B cell (primary cell): ENCODE measurements at regions not wholly inside any gene's neighbourhood (a gene's known extent, or its start where the extent isn't known, plus 50 kb on each side); places are given as distances from the start of the nearest gene placed in this dataset.

Experiments
- ATAC-seq: fragments of 200-7000 bp; cut with Tn5 transposase; one replicate; pipeline ENCODE4 v1.10.0; 2021; ENCODE audit warnings: low read depth, mild to moderate bottlenecking, moderate number of reproducible peaks, moderate library complexity
- CTCF ChIA-PET: fragments of 350-600 bp; sonication (Branson Sonifier 250); formaldehyde crosslinking; loops from one replicate; lab custom pipeline; 2021; ENCODE audit warnings: antibody characterized with exemption, inconsistent platforms; lab: Charles Lee
- POLR2A ChIA-PET: fragments of 350-600 bp; sonication (Branson Sonifier 250); formaldehyde crosslinking; loops from one replicate; lab custom pipeline; 2021; ENCODE audit warnings: antibody characterized with exemption; lab: Charles Lee
- DNase-seq: peaks from one replicate; pipeline ENCODE4 v3.0.0; 2013
- H2AFZ ChIP-seq: 2 replicates; pipeline ENCODE4 v1.6.1; 2012; ENCODE audit warnings: mild to moderate bottlenecking, low read depth, low read length; ENCODE audit not compliant: insufficient read depth, poor library complexity, severe bottlenecking
- H3K27ac ChIP-seq, 2 donors: 1 replicate in 1 of 2; 2 replicates in 1 of 2; pipeline ENCODE4 v1.5.1; 2012 to 2013; ENCODE audit warnings: low read length in 2 of 2, mild to moderate bottlenecking in 2 of 2, moderate library complexity in 1 of 2
- H3K27me3 ChIP-seq, 4 experiments: fragments of 200-600 bp in 1 of 4; sonication (generic) in 1 of 4; replicated peaks in 1 of 4; 1 replicate in 2 of 4; 2 replicates in 2 of 4; pipeline versions ENCODE4 v1.6.1 to v1.7.0; 2013 to 2016; ENCODE audit warnings: low read length in 3 of 4, mild to moderate bottlenecking in 2 of 4, mixed read lengths in 1 of 4, moderate library complexity in 1 of 4; ENCODE audit not compliant: insufficient read depth in 4 of 4, control insufficient read depth in 3 of 4; ENCODE audit errors: control extremely low read depth in 1 of 4
- H3K36me3 ChIP-seq, 2 experiments: replicated peaks in 1 of 2; 1 replicate in 1 of 2; 2 replicates in 1 of 2; pipeline versions ENCODE4 v1.6.1 to v1.7.1; 2013; ENCODE audit warnings: low read length in 1 of 2; ENCODE audit not compliant: insufficient read depth in 2 of 2, control insufficient read depth in 1 of 2; ENCODE audit errors: control extremely low read depth in 1 of 2, extremely low read depth in 1 of 2
- H3K4me1 ChIP-seq, 2 donors: fragments of 200-600 bp in 1 of 2; sonication (generic) in 1 of 2; 1 replicate in 1 of 2; 2 replicates in 1 of 2; pipeline versions ENCODE4 v1.5.1 to v1.6.1; 2013 to 2017; ENCODE audit warnings: low read length in 2 of 2; ENCODE audit not compliant: control insufficient read depth in 2 of 2, insufficient read depth in 2 of 2
- H3K4me2 ChIP-seq: replicated peaks from 2 replicates; pipeline ENCODE3; 2012; ENCODE audit warnings: mild to moderate bottlenecking, low read depth, low read length; ENCODE audit not compliant: poor library complexity, severe bottlenecking
- H3K4me3 ChIP-seq, 5 experiments: fragments of 200-600 bp in 1 of 5; sonication (generic) in 1 of 5; 1 replicate in 3 of 5; 2 replicates in 2 of 5; pipeline versions ENCODE4 v1.5.1 to v1.7.0; 2011 to 2016; ENCODE audit warnings: low read length in 4 of 5, mild to moderate bottlenecking in 4 of 5, low read depth in 2 of 5, control low read depth in 1 of 5, moderate library complexity in 1 of 5; ENCODE audit not compliant: insufficient read depth in 1 of 5; ENCODE audit errors: control extremely low read depth in 1 of 5, extremely low read depth in 1 of 5
- H3K79me2 ChIP-seq: fragments of 200-600 bp; sonication (generic); one replicate; pipeline ENCODE4 v1.6.0; 2016; ENCODE audit warnings: low read length; ENCODE audit not compliant: control insufficient read depth, insufficient read depth
- H3K9ac ChIP-seq: fragments of 200-600 bp; sonication (generic); 2 replicates; pipeline ENCODE4 v1.6.1; 2017; ENCODE audit warnings: mild to moderate bottlenecking, low read length, moderate library complexity
- H3K9me3 ChIP-seq, 3 donors: one replicate each; pipeline versions ENCODE4 v1.6.1 to v1.7.1; 2013; ENCODE audit warnings: low read length in 2 of 3; ENCODE audit not compliant: control insufficient read depth in 2 of 3, insufficient read depth in 1 of 3; ENCODE audit errors: control extremely low read depth in 1 of 3
- H4K20me1 ChIP-seq: 2 replicates; pipeline ENCODE4 v1.6.0; 2012; ENCODE audit warnings: mild to moderate bottlenecking, low read length; ENCODE audit not compliant: insufficient read depth, control insufficient read depth, poor library complexity, severe bottlenecking
- H3K27ac Mint-ChIP-seq: one replicate; pipeline ENCODE4 v1.8.0; 2021; ENCODE audit warnings: mixed read lengths
- H3K27me3 Mint-ChIP-seq: one replicate; pipeline ENCODE4 v1.8.0; 2021; ENCODE audit warnings: mixed read lengths
- H3K4me1 Mint-ChIP-seq: one replicate; pipeline ENCODE4 v1.8.0; 2021; ENCODE audit warnings: mixed read lengths
- H3K4me3 Mint-ChIP-seq: one replicate; pipeline ENCODE4 v1.8.0; 2021; ENCODE audit warnings: mixed read lengths
- H3K9me3 Mint-ChIP-seq: one replicate; pipeline ENCODE4 v1.8.0; 2022; ENCODE audit warnings: mixed read lengths; ENCODE audit not compliant: insufficient read depth
- CTCF ChIP-seq: fragments of 200-600 bp; IDR thresholded peaks from one replicate; pipeline ENCODE4 v1.8.0; 2022; ENCODE audit warnings: antibody characterized with exemption, mild to moderate bottlenecking
- EZH2 ChIP-seq: IDR thresholded peaks from 2 replicates; pipeline ENCODE4 v1.6.1; 2012; ENCODE audit warnings: borderline replicate concordance, low read depth, mild to moderate bottlenecking, moderate library complexity, low read length; ENCODE audit not compliant: insufficient read depth, poor library complexity, severe bottlenecking
- WGBS: methylation state at CpG from one replicate; pipeline ENCODE4 v1.1.5; 2013; ENCODE audit warnings: missing lambda C conversion rate; ENCODE audit not compliant: insufficient coverage; 5-methylcytosine and 5-hydroxymethylcytosine counted together
- intact Hi-C: fragments of 100-400 bp; cut with micrococcal nuclease; formaldehyde crosslinking; loops from one replicate; pipeline ENCODE4 v1.10.0; 2022

- no peaks in the 10 kb centered on the region for H3K4me1 ChIP-seq
- TF ChIP-seq EZH2 (no peak), CTCF (no peak)
- no peak overlapping the region for H3K27ac ChIP-seq
- ATAC-seq (no peak), DNase-seq (no peak)
- H3K9me3 Mint-ChIP-seq: peaks cover 2% of the 10 kb centered on the region
- ChIA-PET POLR2A (no interaction called here), CTCF (no interaction called here)
- H3K27ac Mint-ChIP-seq: no peak overlapping the region
- H3K4me3 ChIP-seq: no peak overlapping the region
- intact Hi-C loops: no loop called here
- peaks cover 7% of the 10 kb centered on the region for H3K27me3 Mint-ChIP-seq
- H2AFZ ChIP-seq: no peak overlapping the region
- no peaks in the 10 kb centered on the region for H4K20me1 ChIP-seq
- WGBS: 82% methylated on average over 30 of the region's 30 CpGs
- H3K4me1 Mint-ChIP-seq: no peaks in the 10 kb centered on the region
- H3K79me2 ChIP-seq: no peaks in the 10 kb centered on the region
- H3K36me3 ChIP-seq: no peaks in the 10 kb centered on the region
- peaks cover 0 to 5% (median 0%) of the 10 kb centered on the region in 3 donors for H3K9me3 ChIP-seq
- H3K4me3 Mint-ChIP-seq: no peak overlapping the region
- no peak overlapping the region for H3K4me2 ChIP-seq
- H3K27me3 ChIP-seq: no peaks in the 10 kb centered on the region
- H3K9ac ChIP-seq: no peak overlapping the region
Measured at GRCh38 chr16:86669937-86670749, 91.8 kb downstream of the FOXL1 start.

DNA sequence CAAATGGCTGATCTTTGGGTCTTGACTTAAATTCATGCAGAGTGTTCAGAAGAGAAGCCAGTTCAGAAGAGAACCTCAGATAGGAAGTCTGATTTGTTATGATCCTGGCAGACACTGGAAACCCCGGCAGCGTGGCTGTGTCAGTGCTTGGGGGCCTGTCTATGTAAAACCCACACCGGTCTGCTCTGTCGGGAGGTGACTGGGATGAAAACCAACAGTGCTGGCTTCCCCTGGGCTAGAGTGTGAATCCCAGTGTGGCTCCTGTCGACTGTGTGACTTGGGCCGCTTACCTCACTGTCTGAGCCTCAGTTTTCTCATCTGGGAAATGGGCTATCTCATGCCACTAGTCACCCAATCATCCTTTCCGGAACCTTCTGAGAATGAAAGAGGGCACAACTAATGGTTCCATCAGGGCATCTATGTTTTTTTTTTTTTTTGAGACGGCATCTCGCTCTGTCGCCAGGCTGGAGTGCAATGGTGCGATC lies 92.4 kb downstream of the FOXL1 start:
- Histone ChIP-seq H2AFZ (no peak overlapping the region), H4K20me1 (no peaks in the 10 kb centered on the region), H3K4me3 (no peak overlapping the region), H3K9me3 (peaks cover 0 to 4% (median 0%) of the 10 kb centered on the region in 3 donors), H3K79me2 (no peaks in the 10 kb centered on the region), H3K9ac (no peak overlapping the region), H3K27me3 (no peaks in the 10 kb centered on the region), H3K36me3 (no peaks in the 10 kb centered on the region), H3K27ac (no peak overlapping the region), H3K4me1 (no peaks in the 10 kb centered on the region), H3K4me2 (no peak overlapping the region)
- ChIA-PET POLR2A (no interaction called here), CTCF (no interaction called here)
- H3K27me3 Mint-ChIP-seq: peaks cover 7% of the 10 kb centered on the region
- H3K9me3 Mint-ChIP-seq: peaks cover 2% of the 10 kb centered on the region
- H3K4me1 Mint-ChIP-seq: no peaks in the 10 kb centered on the region
- WGBS: 94% methylated on average over 10 of the region's 11 CpGs
- intact Hi-C loops: no loop called here
- H3K4me3 Mint-ChIP-seq: no peak overlapping the region
- TF ChIP-seq EZH2: no peak
- no peak for TF ChIP-seq CTCF
- H3K27ac Mint-ChIP-seq: no peak overlapping the region
- ATAC-seq (no peak), DNase-seq (no peak)
